ENCODE measurements at regions not wholly inside any gene's neighbourhood (a gene's known extent, or its start where the extent isn't known, plus 50 kb on each side); places are given as distances from the start of the nearest gene placed in this dataset.

GRCh38 chr11:134940441-134941126, 528.5 kb upstream of the B3GAT1 start:
- Histone ChIP-seq H3F3A (ENCODE audit: low read depth) (no peaks in the 10 kb centered on the region), H3K27me3 (ENCODE audit: insufficient read depth, low read length, poor library complexity, severe bottlenecking) (no peaks in the 10 kb centered on the region), H3K9me2 (replicated peaks; ENCODE audit: low read depth, low read length) (no peaks in the 10 kb centered on the region), H3K4me3 (ENCODE audit: low read length, poor library complexity, severe bottlenecking) (no peak overlapping the region), H3K9me3 (ENCODE audit: insufficient read depth, low read depth, low read length) (peaks cover 8% of the 10 kb centered on the region; the same call in 1 of the 2 replicates), H4K20me1 (ENCODE audit: insufficient read depth, low read length, poor library complexity, severe bottlenecking) (no peaks in the 10 kb centered on the region), H3K4me2 (ENCODE audit: low read depth, low read length, poor library complexity, severe bottlenecking) (no peak overlapping the region), H3K4me1 (ENCODE audit: insufficient read depth, low read length, poor library complexity, severe bottlenecking) (no peaks in the 10 kb centered on the region), H3K36me3 (ENCODE audit: insufficient read depth, low read length) (no peaks in the 10 kb centered on the region), H2AFZ (ENCODE audit: low read length) (no peak overlapping the region), H3K9ac (ENCODE audit: low read depth, low read length, poor library complexity, severe bottlenecking) (no peak overlapping the region), H3K79me2 (ENCODE audit: insufficient read depth, low read length) (no peaks in the 10 kb centered on the region)
- TF ChIP-seq CTCF (conservative IDR thresholded peaks at IDR 0.05; ENCODE audit: low read length): no peak

GRCh38 chr11:134939905-134940304, 527.9 kb upstream of the B3GAT1 start:
- no peaks in the 10 kb centered on the region for H3K9me2 ChIP-seq (replicated peaks; ENCODE audit: low read depth, low read length)
- no peak overlapping the region for H3K4me3 ChIP-seq (ENCODE audit: low read length, poor library complexity, severe bottlenecking)
- peaks cover 8% of the 10 kb centered on the region; the same call in 1 of the 2 replicates for H3K9me3 ChIP-seq (ENCODE audit: insufficient read depth, low read depth, low read length)
- H3K4me2 ChIP-seq (ENCODE audit: low read depth, low read length, poor library complexity, severe bottlenecking): no peak overlapping the region
- no peaks in the 10 kb centered on the region for H3K79me2 ChIP-seq (ENCODE audit: insufficient read depth, low read length)
- H4K20me1 ChIP-seq (ENCODE audit: insufficient read depth, low read length, poor library complexity, severe bottlenecking): no peaks in the 10 kb centered on the region
- H3K9ac ChIP-seq (ENCODE audit: low read depth, low read length, poor library complexity, severe bottlenecking): no peak overlapping the region
- H3K36me3 ChIP-seq (ENCODE audit: insufficient read depth, low read length): no peaks in the 10 kb centered on the region
- no peak for TF ChIP-seq CTCF (conservative IDR thresholded peaks at IDR 0.05; ENCODE audit: low read length)
- TF ChIP-seq EZH2phosphoT487 (IDR thresholded peaks at IDR 0.05; ENCODE audit: borderline replicate concordance): no peak
- H3K27me3 ChIP-seq (ENCODE audit: insufficient read depth, low read length, poor library complexity, severe bottlenecking): no peaks in the 10 kb centered on the region
- no peak overlapping the region for H2AFZ ChIP-seq (ENCODE audit: low read length)
- H3F3A ChIP-seq (ENCODE audit: low read depth): no peaks in the 10 kb centered on the region
- H3K4me1 ChIP-seq (ENCODE audit: insufficient read depth, low read length, poor library complexity, severe bottlenecking): no peaks in the 10 kb centered on the region

GRCh38 chr11:134939031-134939430, 527.0 kb upstream of the B3GAT1 start:
- Histone ChIP-seq H3K9me3 (ENCODE audit: insufficient read depth, low read depth, low read length) (peaks cover 8% of the 10 kb centered on the region; the same call in 1 of the 2 replicates), H3K79me2 (ENCODE audit: insufficient read depth, low read length) (no peaks in the 10 kb centered on the region), H3K4me3 (ENCODE audit: low read length, poor library complexity, severe bottlenecking) (no peak overlapping the region), H3K4me1 (ENCODE audit: insufficient read depth, low read length, poor library complexity, severe bottlenecking) (no peaks in the 10 kb centered on the region), H3K4me2 (ENCODE audit: low read depth, low read length, poor library complexity, severe bottlenecking) (no peak overlapping the region), H3K9ac (ENCODE audit: low read depth, low read length, poor library complexity, severe bottlenecking) (no peak overlapping the region), H3K9me2 (replicated peaks; ENCODE audit: low read depth, low read length) (no peaks in the 10 kb centered on the region), H2AFZ (ENCODE audit: low read length) (no peak overlapping the region), H4K20me1 (ENCODE audit: insufficient read depth, low read length, poor library complexity, severe bottlenecking) (no peaks in the 10 kb centered on the region), H3K27me3 (ENCODE audit: insufficient read depth, low read length, poor library complexity, severe bottlenecking) (no peaks in the 10 kb centered on the region), H3F3A (ENCODE audit: low read depth) (no peaks in the 10 kb centered on the region), H3K36me3 (ENCODE audit: insufficient read depth, low read length) (no peaks in the 10 kb centered on the region)
- TF ChIP-seq EZH2phosphoT487 (IDR thresholded peaks at IDR 0.05; ENCODE audit: borderline replicate concordance) (no peak), CTCF (conservative IDR thresholded peaks at IDR 0.05; ENCODE audit: low read length) (no peak)

Measured in Loucy (cell line).